Mesothelial cell of epicardium (in vitro differentiated cells): ENCODE measurements at regions not wholly inside any gene's neighbourhood (a gene's known extent, or its start where the extent isn't known, plus 50 kb on each side); places are given as distances from the start of the nearest gene placed in this dataset.

Experiments used
- DNase-seq, 2 experiments: peaks; one replicate each; pipeline ENCODE4 v3.0.0; 2021; ENCODE audit warnings: low spot score in 2 of 2; ENCODE audit not compliant: unreplicated experiment in 2 of 2
- H3K27ac Mint-ChIP-seq: 2 replicates; pipeline ENCODE4 v1.8.0; 2021; ENCODE audit warnings: mixed read lengths
- H3K27me3 Mint-ChIP-seq: 2 replicates; pipeline ENCODE4 v1.8.0; 2021; ENCODE audit warnings: low read depth, mixed read lengths
- H3K36me3 Mint-ChIP-seq: 2 replicates; pipeline ENCODE4 v1.8.0; 2021; ENCODE audit warnings: mixed read lengths
- H3K4me1 Mint-ChIP-seq: 2 replicates; pipeline ENCODE4 v1.8.0; 2021; ENCODE audit warnings: mixed read lengths
- H3K4me3 Mint-ChIP-seq: 2 replicates; pipeline ENCODE4 v1.8.0; 2021; ENCODE audit warnings: mild to moderate bottlenecking, moderate library complexity, mixed read lengths
- H3K9me3 Mint-ChIP-seq: 2 replicates; pipeline ENCODE4 v1.8.0; 2021; ENCODE audit warnings: mixed read lengths
- CTCF ChIP-seq: fragments of 200-600 bp; sonication (generic); IDR thresholded peaks from one replicate; pipeline ENCODE4 v1.5.0; 2021; ENCODE audit warnings: antibody characterized with exemption; ENCODE audit not compliant: unreplicated experiment

GRCh38 chr16:52078716-52079655 lies 468.0 kb downstream of the TOX3 start:
- no peak for DNase-seq
- Mint-ChIP-seq H3K27me3 (peaks cover 23% of the 10 kb centered on the region), H3K4me3 (no peak overlapping the region), H3K27ac (no peak overlapping the region), H3K4me1 (no peaks in the 10 kb centered on the region), H3K36me3 (no peaks in the 10 kb centered on the region), H3K9me3 (no peaks in the 10 kb centered on the region)
- TF ChIP-seq CTCF = no peak

GRCh38 chr16:52077607-52078006 lies 469.3 kb downstream of the TOX3 start:
- no peak for DNase-seq
- H3K9me3 Mint-ChIP-seq = no peaks in the 10 kb centered on the region
- no peak for TF ChIP-seq CTCF
- H3K36me3 Mint-ChIP-seq = no peaks in the 10 kb centered on the region
- no peak overlapping the region for H3K27ac Mint-ChIP-seq
- H3K27me3 Mint-ChIP-seq = peaks cover 21% of the 10 kb centered on the region
- no peak overlapping the region for H3K4me3 Mint-ChIP-seq
- H3K4me1 Mint-ChIP-seq = no peaks in the 10 kb centered on the region

- H3K27ac Mint-ChIP-seq = no peak overlapping the region
- no peak for TF ChIP-seq CTCF
- H3K4me3 Mint-ChIP-seq = no peak overlapping the region
- no peak for DNase-seq
- H3K36me3 Mint-ChIP-seq = no peaks in the 10 kb centered on the region
- peaks cover 17% of the 10 kb centered on the region for H3K27me3 Mint-ChIP-seq
- no peaks in the 10 kb centered on the region for H3K9me3 Mint-ChIP-seq
- no peaks in the 10 kb centered on the region for H3K4me1 Mint-ChIP-seq
Measured at GRCh38 chr16:52076801-52077201, 470.1 kb downstream of the TOX3 start.

GRCh38 chr16:52076332-52076731 lies 470.6 kb downstream of the TOX3 start:
- TF ChIP-seq CTCF = no peak
- H3K4me3 Mint-ChIP-seq = no peak overlapping the region
- H3K27me3 Mint-ChIP-seq = peaks cover 13% of the 10 kb centered on the region
- no peaks in the 10 kb centered on the region for H3K36me3 Mint-ChIP-seq
- no peak for DNase-seq
- no peaks in the 10 kb centered on the region for H3K9me3 Mint-ChIP-seq
- H3K4me1 Mint-ChIP-seq = no peaks in the 10 kb centered on the region
- no peak overlapping the region for H3K27ac Mint-ChIP-seq

GRCh38 chr16:52074133-52074532 lies 472.8 kb downstream of the TOX3 start:
- Mint-ChIP-seq H3K9me3 (no peaks in the 10 kb centered on the region), H3K36me3 (no peaks in the 10 kb centered on the region), H3K27ac (no peak overlapping the region), H3K4me1 (no peaks in the 10 kb centered on the region), H3K27me3 (peaks cover 5% of the 10 kb centered on the region), H3K4me3 (no peak overlapping the region)
- no peak for DNase-seq
- TF ChIP-seq CTCF = no peak
